ENCODE measurements at regions not wholly inside any gene's neighbourhood (a gene's known extent, or its start where the extent isn't known, plus 50 kb on each side); places are given as distances from the start of the nearest gene placed in this dataset.
"Not testable (repeated sequence)": the region's sequence is repeated elsewhere in the genome, so short reads cannot be mapped to it uniquely, and the experiment has no call there.

DNA sequence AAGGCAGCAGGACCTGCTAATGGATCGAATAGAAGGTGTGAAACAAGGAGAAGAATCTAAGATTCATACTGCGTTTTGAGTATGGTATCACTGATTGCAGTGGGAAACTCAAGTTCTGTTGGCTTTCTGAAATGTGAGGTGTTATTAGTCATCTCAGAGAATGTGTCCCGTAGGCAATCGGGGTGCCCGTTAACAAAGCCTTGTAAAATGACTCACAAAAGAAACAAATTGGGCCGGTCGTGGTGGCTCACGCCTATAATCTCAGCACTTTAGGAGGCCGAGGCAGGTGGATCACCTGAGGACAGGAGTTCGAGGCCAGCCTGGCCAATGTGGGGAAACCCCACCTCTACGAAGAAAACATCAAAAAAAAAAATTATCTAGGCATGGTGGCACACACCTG, 118.2 kb upstream of the C7orf33 start:
- DNase-seq, result no peak

DNA sequence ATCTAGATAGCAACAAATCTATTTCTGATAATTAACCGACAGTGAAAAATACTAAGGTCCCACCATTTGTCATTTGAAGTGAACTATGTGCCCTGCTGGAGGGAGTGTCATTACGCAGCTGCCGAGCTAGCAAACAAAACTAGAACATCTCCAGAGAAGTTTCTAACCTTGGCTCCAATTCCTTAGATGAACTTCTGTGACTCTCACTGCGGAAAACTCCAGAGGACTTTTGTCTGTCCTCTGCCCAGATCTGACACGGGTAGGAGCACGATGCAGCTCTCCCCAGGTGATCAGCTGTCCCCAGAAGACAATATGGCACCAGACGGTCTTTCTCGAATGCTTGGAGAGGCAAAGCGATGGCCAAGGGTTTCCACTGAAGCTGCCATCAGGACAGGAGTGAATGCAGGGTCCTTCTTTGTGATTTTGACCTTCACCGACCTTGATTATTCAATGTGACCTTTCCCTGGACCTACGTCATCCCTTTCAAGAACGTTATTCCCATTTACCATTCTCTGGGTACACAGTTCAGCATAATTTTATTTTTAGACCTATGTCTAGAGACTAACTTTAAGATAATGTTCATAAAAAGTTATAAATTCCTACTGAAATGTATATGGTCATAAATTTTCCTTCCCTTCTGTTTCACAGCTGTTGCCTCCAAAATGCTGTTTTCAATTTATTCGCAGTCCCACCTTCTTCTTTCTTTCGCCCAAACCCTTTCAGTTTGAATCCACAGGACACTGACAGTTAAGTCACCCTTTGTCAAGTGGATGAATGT, 116.7 kb upstream of the C7orf33 start:
- no peak for DNase-seq

DNA sequence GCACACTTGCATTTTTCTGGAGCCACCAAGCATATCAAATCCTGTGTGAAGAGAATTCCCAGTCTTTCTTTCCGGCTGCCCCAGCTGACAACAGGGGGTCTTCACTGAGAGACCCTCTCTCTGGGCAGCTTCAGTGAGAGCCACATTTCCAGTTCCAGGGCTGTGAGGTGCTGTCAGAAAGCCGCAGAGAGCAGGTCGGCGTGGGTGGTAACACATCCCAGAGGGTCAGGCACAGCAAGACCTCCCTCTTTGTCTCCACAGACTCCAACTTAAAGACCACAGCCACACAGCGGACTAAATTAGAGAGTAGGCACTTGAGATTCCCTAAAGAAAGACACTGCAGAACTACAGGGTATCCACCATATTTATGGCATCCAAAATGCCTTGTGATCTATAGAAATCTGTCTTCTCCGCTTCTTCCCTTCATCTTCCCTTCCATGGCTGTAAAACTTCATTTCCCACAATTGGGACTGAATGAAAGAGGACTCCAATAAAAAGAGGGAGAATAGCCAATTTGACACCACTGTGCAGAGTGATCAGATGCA, 116.0 kb upstream of the C7orf33 start:
- peak; percentile 74 for DNase-seq

- no peak for DNase-seq
Measured at GRCh38 chr7:148478551-148478950, 112.0 kb upstream of the C7orf33 start.

GRCh38 chr7:148480479-148481146, 110.0 kb upstream of the C7orf33 start:
- DNase-seq, result no peak

GRCh38 chr7:148481147-148481526, 109.4 kb upstream of the C7orf33 start:
- no peak for DNase-seq

- no peak for DNase-seq
Measured at GRCh38 chr7:148481971-148482626, 108.5 kb upstream of the C7orf33 start.

DNA sequence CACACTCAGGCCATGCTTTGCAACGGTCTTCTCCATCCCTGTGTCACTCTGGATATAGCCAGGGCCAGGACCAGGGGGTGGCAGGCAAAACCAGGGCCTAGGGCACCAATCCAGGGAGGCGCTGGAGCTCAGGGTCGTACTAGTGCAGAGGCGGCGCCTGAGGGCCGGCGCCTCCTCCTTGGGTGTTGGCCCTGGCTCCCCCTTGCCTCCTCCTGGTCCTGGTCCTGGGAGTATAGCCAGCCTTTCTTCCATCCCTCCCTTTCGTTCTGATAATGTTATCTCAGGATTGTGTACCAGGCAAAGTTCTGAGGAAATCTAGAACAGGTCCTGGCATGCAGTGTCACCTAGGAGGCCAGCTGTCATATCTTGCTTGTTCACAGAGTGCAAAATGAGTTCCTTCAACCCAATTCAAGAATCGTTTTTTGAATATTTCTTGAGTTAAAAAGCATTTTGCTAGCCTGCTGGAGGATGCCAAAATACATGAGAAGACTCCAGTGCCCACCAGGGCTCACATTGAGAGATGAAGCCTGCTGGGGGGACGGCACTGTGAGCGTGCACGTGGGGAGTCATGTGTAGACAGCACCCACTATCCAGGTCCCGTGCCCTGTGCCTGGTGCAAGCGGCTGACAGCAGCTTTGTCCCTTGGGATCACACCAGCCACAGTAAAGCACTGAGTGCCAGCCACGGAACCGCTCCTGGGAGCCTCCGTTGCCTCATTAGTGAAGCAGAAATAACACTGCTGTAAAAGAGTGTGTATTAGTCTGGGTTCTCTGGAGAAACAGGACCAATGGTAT, 106.9 kb upstream of the C7orf33 start:
- DNase-seq, result no peak

GRCh38 chr7:148484486-148484885, 106.1 kb upstream of the C7orf33 start:
- DNase-seq, result no peak

GRCh38 chr7:148485618-148486017, 104.9 kb upstream of the C7orf33 start:
- no peak for DNase-seq

DNA sequence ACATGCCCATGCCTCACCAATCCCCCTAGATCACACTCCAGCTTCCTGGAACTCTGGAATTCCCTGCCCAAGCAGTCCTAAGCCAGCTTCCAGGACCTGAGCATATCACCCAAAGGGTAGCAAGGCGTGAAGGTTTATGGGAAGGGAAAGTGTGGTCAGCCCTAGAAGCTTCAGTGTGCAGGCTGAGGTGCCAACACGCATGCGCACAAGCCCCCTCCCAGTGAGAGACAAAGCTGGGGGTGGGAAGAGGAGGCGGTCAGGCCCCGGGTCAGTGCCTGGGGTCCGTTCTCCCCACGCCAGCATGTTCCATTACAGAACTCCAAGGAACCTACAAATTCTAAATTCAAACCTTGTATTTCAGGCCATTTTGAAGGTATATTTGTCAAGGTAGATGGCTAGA, 103.6 kb upstream of the C7orf33 start:
- DNase-seq, result no peak

GRCh38 chr7:148487912-148488311, 102.7 kb upstream of the C7orf33 start:
- DNase-seq, result no peak

DNA sequence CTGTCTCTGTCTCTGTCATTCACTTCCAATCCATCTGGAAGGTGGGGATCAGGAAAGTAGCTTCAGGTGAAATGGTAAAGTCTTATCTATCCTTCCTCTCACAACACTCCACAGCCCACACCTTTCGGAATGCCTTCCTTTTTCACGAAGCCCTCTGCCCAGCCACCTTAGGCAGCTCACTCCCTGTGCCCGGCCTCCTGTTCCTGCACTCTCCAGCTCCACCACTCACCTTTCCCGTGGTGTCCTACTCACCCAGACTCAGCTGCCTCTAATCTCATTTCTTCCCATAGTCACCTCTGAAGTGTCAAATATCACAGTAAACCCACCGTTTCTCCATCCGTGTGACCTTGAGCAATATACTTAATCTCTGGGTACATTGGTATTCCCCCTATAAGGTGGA, 100.9 kb upstream of the C7orf33 start:
- no peak for DNase-seq

DNA sequence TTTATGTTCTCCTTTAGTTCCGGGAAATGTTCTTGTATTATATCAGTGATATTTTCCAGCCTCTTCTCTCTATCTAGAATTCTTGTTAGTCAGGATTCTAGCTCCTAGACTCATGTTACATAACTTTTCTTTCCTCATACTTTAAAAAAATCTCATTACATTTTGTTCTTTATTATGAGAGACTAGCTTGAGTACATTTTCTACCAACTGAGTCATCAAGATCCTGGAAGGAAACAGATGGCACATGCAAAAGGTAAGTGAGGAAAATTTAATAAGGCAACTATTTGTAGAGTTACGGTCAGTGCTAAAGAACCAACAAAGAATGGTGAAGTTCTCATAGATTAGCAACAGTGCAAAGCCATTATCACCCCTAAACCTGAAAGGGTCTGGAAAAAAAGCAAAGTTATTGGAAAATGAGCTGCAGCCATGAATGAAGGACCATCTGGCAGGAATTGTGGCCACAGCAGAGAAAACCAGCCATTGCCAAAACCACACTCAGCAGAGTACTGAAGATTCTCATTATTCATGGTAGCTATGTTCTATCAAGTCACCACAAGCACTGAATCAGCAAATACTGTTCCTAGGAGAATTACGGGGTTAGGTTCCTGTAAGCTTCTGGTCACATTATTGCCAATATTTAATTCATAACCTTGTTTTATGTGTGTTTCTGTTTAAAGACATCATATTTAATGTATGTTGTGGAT, 98.3 kb upstream of the C7orf33 start:
- DNase-seq, result no peak

GRCh38 chr7:148495605-148496004, 95.0 kb upstream of the C7orf33 start:
- no peak for DNase-seq

DNA sequence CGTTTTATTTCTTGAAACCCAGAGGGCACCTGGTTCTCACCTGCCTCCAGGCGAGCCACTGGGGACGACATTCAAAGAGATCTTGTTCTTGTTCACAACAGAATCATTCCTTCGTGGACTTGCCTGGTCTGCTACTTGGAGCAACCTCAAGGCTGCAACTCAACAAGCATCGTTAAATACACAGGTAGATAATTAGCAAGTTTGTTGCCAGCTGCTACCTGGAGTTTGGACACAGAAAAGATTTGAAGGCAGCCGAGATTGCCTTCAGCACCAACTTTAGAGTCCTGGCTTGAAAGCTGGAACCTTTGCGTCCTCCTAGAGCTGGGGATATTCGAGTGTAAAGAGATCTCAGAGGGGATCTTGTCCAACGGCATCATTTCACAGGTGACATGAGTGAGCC, 89.6 kb upstream of the C7orf33 start:
- no peak for DNase-seq

DNA sequence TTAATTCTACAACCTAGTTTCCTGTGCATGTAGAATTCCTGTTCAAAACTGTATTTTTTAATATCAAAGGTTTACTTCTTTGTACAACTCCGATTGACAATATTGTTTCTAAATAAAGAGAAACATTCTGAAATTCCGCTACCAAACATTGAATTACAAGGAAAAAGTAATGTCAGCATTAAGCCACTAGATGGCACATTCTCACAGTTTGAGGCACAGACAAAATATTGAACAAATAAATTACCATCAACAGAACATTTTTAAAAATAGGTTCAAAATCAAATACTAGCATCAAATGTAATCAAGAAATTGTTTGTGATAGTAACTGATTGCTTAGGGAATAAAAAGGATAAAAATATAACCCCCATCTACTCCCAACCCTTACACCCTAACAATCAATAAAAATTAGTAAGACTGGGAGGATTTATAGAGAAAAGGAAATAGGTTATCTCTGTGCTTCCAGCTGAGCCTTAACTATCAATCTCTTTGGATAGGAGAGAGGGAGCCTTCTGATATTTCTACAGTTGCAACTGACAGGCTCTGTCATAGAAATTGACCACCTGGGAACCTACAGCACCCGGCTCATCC, 86.6 kb upstream of the C7orf33 start:
- DNase-seq, result peak; percentile 53

DNA sequence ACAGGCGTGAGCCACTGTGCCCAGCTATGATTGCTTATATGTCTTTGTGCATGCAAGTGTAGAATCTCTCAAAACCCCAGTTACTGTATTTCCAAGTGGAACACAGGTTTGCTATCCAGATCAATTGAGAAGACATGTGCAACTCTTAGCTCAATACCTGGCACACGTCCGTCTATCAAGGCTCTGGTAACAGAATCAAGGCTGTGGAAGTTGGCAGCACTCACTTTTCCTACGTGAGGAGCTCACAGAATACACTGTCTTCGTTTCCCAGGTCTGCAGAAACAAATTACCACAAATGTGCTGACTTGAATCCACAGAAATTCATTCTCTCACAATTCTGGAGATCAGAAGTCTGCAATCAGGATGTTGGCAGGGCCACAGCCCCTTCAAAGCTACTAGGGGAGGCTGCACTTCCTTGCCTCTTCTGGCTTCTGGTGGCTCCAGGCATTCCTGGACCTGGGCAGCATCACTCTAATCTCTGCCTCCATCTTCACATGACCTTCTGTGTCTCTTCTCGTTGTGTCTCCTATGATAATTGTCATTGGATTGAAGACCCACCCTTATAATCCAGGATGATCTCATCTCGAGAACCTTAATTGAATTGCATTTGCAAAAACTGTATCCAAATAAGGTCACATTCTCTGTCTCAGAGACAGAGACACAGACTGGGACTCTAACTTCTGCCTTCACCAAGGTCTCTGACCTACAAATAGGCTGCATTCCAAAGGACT, 84.8 kb upstream of the C7orf33 start:
- no peak for DNase-seq

DNA sequence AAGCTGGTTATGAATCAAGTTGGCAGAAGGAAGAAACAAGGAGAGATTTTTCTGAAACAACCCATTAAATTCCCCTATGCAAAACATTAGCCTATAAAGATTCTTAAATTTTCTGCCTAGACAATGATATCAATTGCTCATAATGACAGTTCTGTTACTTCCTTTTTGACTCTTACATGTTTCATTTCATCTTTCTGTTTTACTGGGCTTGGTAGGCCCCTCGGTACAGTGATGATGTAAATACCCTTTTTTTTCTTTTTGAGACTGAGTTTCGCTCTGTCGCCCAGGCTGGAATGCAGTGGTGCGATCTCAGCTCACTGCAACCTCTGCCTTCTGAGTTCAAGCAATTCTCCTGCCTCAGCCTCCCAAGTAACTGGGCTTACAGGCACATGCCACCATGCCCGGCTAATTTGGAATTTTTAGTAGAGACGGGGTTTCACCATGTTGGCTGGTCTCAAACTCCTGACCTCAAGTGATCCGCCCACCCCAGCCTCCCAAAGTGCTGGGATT, 83.4 kb upstream of the C7orf33 start:
- not testable (repeated sequence) for DNase-seq

DNA sequence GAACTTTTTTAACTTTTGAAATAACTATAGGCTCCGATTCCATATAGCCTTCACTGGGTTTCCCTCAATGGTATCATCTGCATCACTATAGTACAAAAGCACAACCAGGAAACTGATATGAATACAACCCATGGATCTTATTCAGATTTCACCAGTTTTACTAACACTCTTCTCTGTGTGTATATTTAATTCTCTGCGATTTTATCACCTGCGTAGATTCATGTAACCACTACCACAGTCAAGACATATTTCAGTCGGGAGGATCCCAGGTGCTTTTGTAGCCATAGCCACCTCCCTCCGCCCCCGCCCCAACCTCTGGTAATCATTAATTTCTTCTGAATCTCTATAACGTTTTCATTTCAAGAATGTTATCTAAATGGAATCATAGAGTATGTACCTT, 82.8 kb upstream of the C7orf33 start:
- DNase-seq, result no peak

- DNase-seq, result no peak
Measured at GRCh38 chr7:148514236-148514635, 76.3 kb upstream of the C7orf33 start.
